Stomach (tissue), 8 donors: ENCODE measurements at regions not wholly inside any gene's neighbourhood (a gene's known extent, or its start where the extent isn't known, plus 50 kb on each side); places are given as distances from the start of the nearest gene placed in this dataset.

ENCODE experiments used
- DNase-seq, 2 donors: peaks; one replicate each; pipeline versions ENCODE4 v3.0.0 to v3.0.0-alpha.2; 2013 to 2019
- H3K27ac ChIP-seq, 5 donors: fragments of 200-600 bp in 4 of 5; sonication (generic) in 4 of 5; one replicate each; pipeline ENCODE4 v1.5.1; 2013 to 2019; ENCODE audit warnings: mild to moderate bottlenecking in 1 of 5, moderate library complexity in 1 of 5
- H3K27me3 ChIP-seq, 3 donors: fragments of 200-600 bp; sonication (generic); one replicate each; pipeline ENCODE4 v1.5.1; 2017 to 2019; ENCODE audit warnings: mixed run types in 1 of 3
- H3K36me3 ChIP-seq, 4 donors: fragments of 200-600 bp; sonication (generic); 1 replicate in 3 of 4; 2 replicates in 1 of 4; pipeline ENCODE4 v1.5.1; 2016 to 2019
- H3K4me1 ChIP-seq, 4 donors: fragments of 200-600 bp; sonication (generic); one replicate each; pipeline ENCODE4 v1.5.1; 2016 to 2019
- H3K4me3 ChIP-seq, 4 donors: fragments of 200-600 bp; sonication (generic) in 3 of 4; one replicate each; pipeline ENCODE4 v1.5.1; 2016 to 2019; ENCODE audit warnings: mild to moderate bottlenecking in 1 of 4
- H3K9me3 ChIP-seq, 4 donors: fragments of 200-600 bp; sonication (generic); one replicate each; pipeline ENCODE4 v1.5.1; 2016 to 2019
- EP300 ChIP-seq: sonication (generic); formaldehyde crosslinking; IDR thresholded peaks from one replicate; pipeline ENCODE4 v1.6.1; 2017; ENCODE audit warnings: antibody characterized with exemption
- POLR2A ChIP-seq, 4 donors: fragments of 450-650 bp; IDR thresholded peaks; one replicate each; pipeline ENCODE4 v1.6.1; 2016; ENCODE audit warnings: antibody characterized with exemption in 4 of 4, control low read depth in 2 of 4, mild to moderate bottlenecking in 1 of 4, moderate library complexity in 1 of 4
- POLR2AphosphoS5 ChIP-seq, 3 donors: sonication (generic); formaldehyde crosslinking; IDR thresholded peaks; one replicate each; pipeline ENCODE4 v1.6.1; 2016; ENCODE audit warnings: antibody characterized with exemption in 3 of 3
- WGBS, 5 donors: extraction: QIAGEN DNeasy Blood & Tissue Kit in 3 of 5; methylation state at CpG; one replicate each; pipeline versions ENCODE4 v1.1.5 to v1.1.7; 2013 to 2018; 5-methylcytosine and 5-hydroxymethylcytosine counted together
- intact Hi-C: fragments of 100-400 bp; cut with DNase I; formaldehyde crosslinking; loops from one replicate; pipeline ENCODE4 v1.15.1; 2023; ENCODE audit warnings: low total_unique reads
- TF ChIP-seq, protein P1 (sequence below), 7 experiments: fragments of 450-650 bp in 4 of 7; fragments of 200-600 bp in 3 of 7; sonication (generic) in 3 of 7; IDR thresholded peaks; one replicate each; pipeline ENCODE4 v1.5.1; 2016 to 2019; ENCODE audit warnings: antibody characterized with exemption in 7 of 7, control low read depth in 2 of 7, mild to moderate bottlenecking in 1 of 7
- donor health status: healthy with polysubstance abuse.
- donor health status: Bipolar disorder and iron deficiency.
- donor health status: healthy.

DNA sequence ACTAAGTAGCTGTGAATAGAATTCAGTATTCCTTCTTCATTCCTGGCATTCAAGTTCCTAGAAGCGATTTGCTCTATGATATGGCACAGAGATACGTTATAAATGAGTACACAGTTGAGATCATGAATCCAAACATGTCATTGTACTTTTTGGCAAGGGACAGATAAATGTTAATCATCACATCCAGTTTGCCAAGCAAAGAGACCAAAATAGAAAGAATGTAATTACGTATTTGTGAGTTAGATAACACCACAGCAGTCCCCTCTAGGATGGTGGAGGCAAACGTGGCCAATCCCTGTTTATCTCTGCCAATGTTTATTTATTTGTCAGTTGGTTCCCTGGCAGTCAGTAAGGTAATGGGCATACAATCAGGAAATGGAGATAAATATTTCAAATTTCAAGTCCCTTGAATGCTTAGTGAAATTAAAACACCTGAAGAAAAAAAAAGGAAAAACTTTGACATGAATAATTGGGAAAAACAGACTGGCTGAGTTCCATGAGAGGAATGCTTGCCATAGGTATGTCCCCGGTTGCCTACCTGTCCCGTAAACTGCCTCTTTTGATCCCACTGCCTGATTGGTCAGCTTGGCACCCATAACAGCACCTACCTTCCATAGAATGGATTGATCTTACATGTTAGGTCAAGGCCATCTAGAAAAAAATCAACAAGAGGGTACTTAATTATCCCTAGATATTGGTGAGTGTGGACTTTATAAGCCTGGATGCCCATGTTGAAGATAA is 451.1 kb upstream of the NETO1 start:
- 19 to 42% (median 41%) methylated on average over 6 of the region's 6 CpGs for WGBS, 5 donors
- no peak overlapping the region for H3K4me3 ChIP-seq
- no peaks in the 10 kb centered on the region for H3K9me3 ChIP-seq
- DNase-seq: peak in 1 of 2 donors; percentile 1
- no peaks in the 10 kb centered on the region for H3K4me1 ChIP-seq
- no peak overlapping the region for H3K27ac ChIP-seq
- intact Hi-C loops: no loop called here
- no peak for TF ChIP-seq EP300
- TF ChIP-seq, protein P1, sequence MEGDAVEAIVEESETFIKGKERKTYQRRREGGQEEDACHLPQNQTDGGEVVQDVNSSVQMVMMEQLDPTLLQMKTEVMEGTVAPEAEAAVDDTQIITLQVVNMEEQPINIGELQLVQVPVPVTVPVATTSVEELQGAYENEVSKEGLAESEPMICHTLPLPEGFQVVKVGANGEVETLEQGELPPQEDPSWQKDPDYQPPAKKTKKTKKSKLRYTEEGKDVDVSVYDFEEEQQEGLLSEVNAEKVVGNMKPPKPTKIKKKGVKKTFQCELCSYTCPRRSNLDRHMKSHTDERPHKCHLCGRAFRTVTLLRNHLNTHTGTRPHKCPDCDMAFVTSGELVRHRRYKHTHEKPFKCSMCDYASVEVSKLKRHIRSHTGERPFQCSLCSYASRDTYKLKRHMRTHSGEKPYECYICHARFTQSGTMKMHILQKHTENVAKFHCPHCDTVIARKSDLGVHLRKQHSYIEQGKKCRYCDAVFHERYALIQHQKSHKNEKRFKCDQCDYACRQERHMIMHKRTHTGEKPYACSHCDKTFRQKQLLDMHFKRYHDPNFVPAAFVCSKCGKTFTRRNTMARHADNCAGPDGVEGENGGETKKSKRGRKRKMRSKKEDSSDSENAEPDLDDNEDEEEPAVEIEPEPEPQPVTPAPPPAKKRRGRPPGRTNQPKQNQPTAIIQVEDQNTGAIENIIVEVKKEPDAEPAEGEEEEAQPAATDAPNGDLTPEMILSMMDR (IDR thresholded peaks at IDR 0.05): no peak
- no peaks in the 10 kb centered on the region for H3K27me3 ChIP-seq
- no peaks in the 10 kb centered on the region for H3K36me3 ChIP-seq

GRCh38 chr18:73316513-73316912 is 448.7 kb upstream of the NETO1 start:
- Histone ChIP-seq H3K27me3 (no peaks in the 10 kb centered on the region), H3K27ac (no peak overlapping the region), H3K4me3 (no peak overlapping the region), H3K9me3 (no peaks in the 10 kb centered on the region), H3K36me3 (no peaks in the 10 kb centered on the region), H3K4me1 (no peaks in the 10 kb centered on the region)
- intact Hi-C loops: no loop called here
- TF ChIP-seq EP300: no peak
- TF ChIP-seq POLR2A (IDR thresholded peaks at IDR 0.05): no peak
- TF ChIP-seq POLR2AphosphoS5 (IDR thresholded peaks at IDR 0.05): no peak
- TF ChIP-seq, protein P1 (IDR thresholded peaks at IDR 0.05): no peak
- WGBS, 5 donors: 23 to 76% (median 67%) methylated on average over 1 of the region's 1 CpG
- DNase-seq: no peak

- H3K9me3 ChIP-seq: no peaks in the 10 kb centered on the region
- TF ChIP-seq EP300 (no peak), POLR2AphosphoS5 (IDR thresholded peaks at IDR 0.05) (no peak), POLR2A (IDR thresholded peaks at IDR 0.05) (no peak)
- TF ChIP-seq, protein P1 (IDR thresholded peaks at IDR 0.05): no peak
- H3K36me3 ChIP-seq: no peaks in the 10 kb centered on the region
- H3K4me1 ChIP-seq: no peaks in the 10 kb centered on the region
- no peak overlapping the region for H3K4me3 ChIP-seq
- DNase-seq: no peak
- intact Hi-C loops: no loop called here
- no peaks in the 10 kb centered on the region for H3K27me3 ChIP-seq
- H3K27ac ChIP-seq: no peak overlapping the region
Measured at GRCh38 chr18:73315381-73315780, 447.6 kb upstream of the NETO1 start.

DNA sequence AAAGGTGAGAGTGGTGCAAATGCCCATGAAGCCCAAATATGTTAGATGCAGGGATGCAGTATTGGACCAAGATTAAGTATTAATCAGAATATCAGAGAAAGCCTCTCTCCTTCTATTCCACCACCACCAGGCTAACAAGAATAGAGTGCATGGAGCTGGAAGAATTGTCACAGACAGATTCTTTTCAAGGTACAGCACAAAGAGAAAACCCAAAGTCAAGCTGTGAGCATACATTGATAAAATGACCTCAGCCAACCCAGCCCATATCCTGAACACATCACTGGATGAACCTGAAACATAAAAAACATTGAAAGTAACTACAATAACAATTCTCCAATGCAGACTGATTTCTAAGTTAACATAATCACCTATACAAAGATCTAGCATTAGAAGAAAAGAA is 445.7 kb upstream of the NETO1 start:
- Histone ChIP-seq H3K4me1 (no peaks in the 10 kb centered on the region), H3K27me3 (no peaks in the 10 kb centered on the region), H3K36me3 (no peaks in the 10 kb centered on the region), H3K4me3 (no peak overlapping the region), H3K9me3 (no peaks in the 10 kb centered on the region), H3K27ac (no peak overlapping the region)
- intact Hi-C loops: no loop called here
- DNase-seq: no peak
- TF ChIP-seq, protein P1 (IDR thresholded peaks at IDR 0.05): no peak
- no peak for TF ChIP-seq POLR2AphosphoS5 (IDR thresholded peaks at IDR 0.05)
- no peak for TF ChIP-seq EP300
- no peak for TF ChIP-seq POLR2A (IDR thresholded peaks at IDR 0.05)
